ENCODE measurements at regions not wholly inside any gene's neighbourhood (a gene's known extent, or its start where the extent isn't known, plus 50 kb on each side); places are given as distances from the start of the nearest gene placed in this dataset.

DNA sequence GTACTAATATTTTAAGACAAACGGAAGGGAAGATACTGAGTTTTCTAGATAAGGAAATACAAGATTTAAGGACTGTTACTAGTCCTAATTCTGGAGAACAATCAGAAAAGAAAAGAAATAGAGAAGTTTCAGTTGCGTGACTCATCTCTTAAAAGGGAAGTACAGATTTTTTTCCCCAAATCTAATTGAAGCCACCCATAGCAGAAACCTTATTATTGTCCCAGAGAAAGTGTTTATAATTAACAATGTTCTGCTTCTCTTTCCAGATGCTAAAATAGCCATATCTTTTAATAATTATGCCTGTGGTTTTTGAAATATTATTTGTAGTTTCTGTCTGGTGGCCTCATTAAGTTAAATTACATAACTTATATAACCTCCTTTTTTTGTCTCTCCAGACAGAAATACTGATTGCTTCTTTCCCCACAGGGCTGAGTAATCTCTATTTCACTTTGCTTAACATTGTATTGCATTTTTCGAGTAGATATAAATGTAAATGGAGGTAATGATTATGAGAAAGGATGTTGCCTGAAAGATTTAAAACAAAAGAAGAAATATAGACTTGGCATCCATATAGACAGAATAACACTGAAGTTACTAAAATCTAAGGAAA lies 240.7 kb upstream of the MBL2 start:
- ChIA-PET POLR2A (no interaction called here), CTCF (no interaction called here)
- Mint-ChIP-seq H3K36me3 (ENCODE audit: low read depth) (no peaks in the 10 kb centered on the region), H3K27ac (no peak overlapping the region), H3K9me3 (peaks cover 6% of the 10 kb centered on the region), H3K4me1 (ENCODE audit: low read depth) (no peaks in the 10 kb centered on the region), H3K4me3 (no peak overlapping the region), H3K27me3 (no peaks in the 10 kb centered on the region)
- no peak for ATAC-seq
- TF ChIP-seq, protein P1, sequence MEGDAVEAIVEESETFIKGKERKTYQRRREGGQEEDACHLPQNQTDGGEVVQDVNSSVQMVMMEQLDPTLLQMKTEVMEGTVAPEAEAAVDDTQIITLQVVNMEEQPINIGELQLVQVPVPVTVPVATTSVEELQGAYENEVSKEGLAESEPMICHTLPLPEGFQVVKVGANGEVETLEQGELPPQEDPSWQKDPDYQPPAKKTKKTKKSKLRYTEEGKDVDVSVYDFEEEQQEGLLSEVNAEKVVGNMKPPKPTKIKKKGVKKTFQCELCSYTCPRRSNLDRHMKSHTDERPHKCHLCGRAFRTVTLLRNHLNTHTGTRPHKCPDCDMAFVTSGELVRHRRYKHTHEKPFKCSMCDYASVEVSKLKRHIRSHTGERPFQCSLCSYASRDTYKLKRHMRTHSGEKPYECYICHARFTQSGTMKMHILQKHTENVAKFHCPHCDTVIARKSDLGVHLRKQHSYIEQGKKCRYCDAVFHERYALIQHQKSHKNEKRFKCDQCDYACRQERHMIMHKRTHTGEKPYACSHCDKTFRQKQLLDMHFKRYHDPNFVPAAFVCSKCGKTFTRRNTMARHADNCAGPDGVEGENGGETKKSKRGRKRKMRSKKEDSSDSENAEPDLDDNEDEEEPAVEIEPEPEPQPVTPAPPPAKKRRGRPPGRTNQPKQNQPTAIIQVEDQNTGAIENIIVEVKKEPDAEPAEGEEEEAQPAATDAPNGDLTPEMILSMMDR (IDR thresholded peaks at IDR 0.05), result no peak
- intact Hi-C loops (cut with micrococcal nuclease), result no loop called here
- no peak for DNase-seq

DNA sequence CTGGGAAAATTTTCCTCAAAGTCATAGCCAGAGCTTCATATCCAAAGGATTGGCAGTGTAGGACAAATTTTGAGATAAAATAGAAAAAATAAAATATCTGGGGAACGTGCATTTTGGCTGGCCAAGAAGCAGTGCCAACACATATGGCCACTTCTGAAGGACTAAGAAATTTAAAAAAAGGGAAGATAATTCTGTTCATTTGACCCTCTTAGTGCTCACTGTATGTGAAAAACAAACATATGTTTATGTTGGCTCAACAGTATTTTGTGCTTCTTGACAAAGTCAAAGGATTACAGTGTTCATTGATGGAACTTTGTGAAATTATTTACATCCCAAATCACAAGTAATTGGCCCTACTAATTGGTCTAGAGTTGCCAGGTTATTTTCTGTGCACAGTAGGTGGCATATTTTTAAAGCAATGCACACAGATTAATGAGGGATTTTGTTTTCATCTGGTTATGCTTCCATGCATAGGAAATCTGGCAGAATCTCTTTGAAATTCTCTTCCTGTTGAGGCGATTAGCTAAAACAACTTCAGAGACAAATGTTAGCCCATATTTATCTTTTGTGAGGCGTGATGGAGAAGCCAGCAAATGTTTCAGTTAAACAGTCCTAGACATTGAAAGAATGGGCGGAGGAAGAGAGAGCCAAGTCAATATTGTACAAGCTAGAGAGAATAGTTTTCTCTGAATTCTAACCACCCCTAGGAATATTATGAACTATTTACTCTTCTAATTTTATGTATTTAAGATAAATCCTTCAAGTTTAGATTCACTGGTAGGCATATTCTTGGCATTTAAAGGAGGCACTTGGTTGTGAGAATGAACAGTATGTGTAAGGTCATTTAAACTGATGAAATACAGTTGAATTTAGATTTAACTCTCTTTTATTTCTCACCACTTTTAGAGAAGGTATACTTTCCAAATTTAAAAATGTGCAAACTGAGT lies 237.7 kb upstream of the MBL2 start:
- DNase-seq (no peak), ATAC-seq (no peak)
- H3K36me3 Mint-ChIP-seq (ENCODE audit: low read depth), result no peaks in the 10 kb centered on the region
- intact Hi-C loops (cut with micrococcal nuclease), result no loop called here
- no peaks in the 10 kb centered on the region for H3K4me1 Mint-ChIP-seq (ENCODE audit: low read depth)
- H3K27ac Mint-ChIP-seq, result no peak overlapping the region
- H3K27me3 Mint-ChIP-seq, result no peaks in the 10 kb centered on the region
- TF ChIP-seq, protein P1 (IDR thresholded peaks at IDR 0.05), result no peak
- ChIA-PET POLR2A (no interaction called here), CTCF (no interaction called here)
- H3K9me3 Mint-ChIP-seq, result peaks cover 6% of the 10 kb centered on the region
- no peak overlapping the region for H3K4me3 Mint-ChIP-seq

DNA sequence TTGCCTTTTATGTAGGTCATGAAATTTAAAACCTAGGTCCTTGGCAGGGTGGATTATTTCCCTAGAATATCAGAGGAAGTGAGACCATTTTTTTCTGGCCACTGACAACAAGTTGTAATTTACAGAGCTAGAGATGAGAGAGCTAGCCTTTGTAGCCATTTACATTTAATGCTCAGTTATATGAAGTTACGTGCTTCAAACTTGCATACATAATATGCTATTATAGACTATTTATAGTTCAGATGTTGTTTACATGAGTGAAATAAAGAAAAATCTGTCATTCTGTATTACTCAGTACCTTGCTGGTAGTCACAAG lies 234.9 kb upstream of the MBL2 start:
- H3K4me3 Mint-ChIP-seq, result no peak overlapping the region
- H3K9me3 Mint-ChIP-seq, result peaks cover 4% of the 10 kb centered on the region
- ChIA-PET CTCF (interaction anchor here (1.4 kb wide), 1 partner anchor 34 kb away, joined by 3 read pairs; no protein-coding TSS in a partner anchor), POLR2A (no interaction called here)
- H3K27me3 Mint-ChIP-seq, result no peaks in the 10 kb centered on the region
- H3K4me1 Mint-ChIP-seq (ENCODE audit: low read depth), result no peaks in the 10 kb centered on the region
- no peak overlapping the region for H3K27ac Mint-ChIP-seq
- TF ChIP-seq, protein P1 (IDR thresholded peaks at IDR 0.05), result no peak
- no peak for ATAC-seq
- no peak for DNase-seq
- no peaks in the 10 kb centered on the region for H3K36me3 Mint-ChIP-seq (ENCODE audit: low read depth)
- intact Hi-C loops (cut with micrococcal nuclease), result no loop called here

DNA sequence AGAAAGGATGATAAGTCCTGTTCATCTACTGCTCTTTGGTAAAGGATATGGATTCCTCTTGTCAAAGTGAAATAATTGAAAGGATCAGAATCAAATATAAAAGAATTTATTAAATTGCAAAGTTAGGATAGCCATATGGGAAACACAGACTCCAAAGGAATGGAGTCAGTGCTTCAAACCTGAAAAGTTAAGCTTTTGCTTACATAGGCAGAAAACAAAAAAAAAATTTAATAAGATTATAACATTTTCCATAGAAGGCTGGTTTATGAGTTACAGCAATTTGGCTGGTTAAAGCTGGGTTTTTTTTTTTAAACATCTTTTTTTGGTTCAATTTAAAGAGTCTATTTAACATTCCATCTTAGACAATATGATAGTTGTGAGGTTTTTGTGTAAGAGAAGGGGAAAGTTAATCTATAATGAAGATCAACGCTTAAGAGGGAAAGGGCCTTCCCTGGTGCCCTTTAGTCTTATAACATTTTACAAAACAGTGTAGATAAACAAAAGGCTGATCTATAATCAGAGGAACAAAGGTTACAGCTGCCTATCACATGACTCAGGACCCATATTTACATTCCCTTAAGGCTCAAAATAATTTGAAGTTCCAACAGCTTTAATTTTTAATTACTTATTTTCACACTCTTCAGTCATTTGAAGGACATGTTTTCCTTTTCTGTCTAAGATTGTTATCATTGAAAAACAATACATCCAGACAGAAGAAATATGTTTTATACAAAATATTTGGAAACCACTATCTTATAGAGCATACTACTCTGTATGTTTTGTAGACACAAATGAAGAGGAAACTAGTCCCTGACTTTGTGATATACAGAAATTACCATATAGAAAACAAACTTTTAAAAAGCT lies 234.3 kb upstream of the MBL2 start:
- no peak for ATAC-seq
- POLR2A ChIA-PET, result no interaction called here
- intact Hi-C loops (cut with micrococcal nuclease), result no loop called here

More for the DNA sequence above, 234.3 kb upstream of the MBL2 start:
- Mint-ChIP-seq H3K36me3 (ENCODE audit: low read depth) (no peaks in the 10 kb centered on the region), H3K27me3 (no peaks in the 10 kb centered on the region), H3K4me3 (no peak overlapping the region), H3K4me1 (ENCODE audit: low read depth) (no peaks in the 10 kb centered on the region), H3K27ac (no peak overlapping the region), H3K9me3 (peaks cover 4% of the 10 kb centered on the region)
- DNase-seq, result no peak
- TF ChIP-seq, protein P1 (IDR thresholded peaks at IDR 0.05), result no peak
- CTCF ChIA-PET, result interaction anchor here (1.4 kb wide), 1 partner anchor 33 kb away, joined by 3 read pairs; no protein-coding TSS in a partner anchor
